AG09319 (cell line): ENCODE measurements at regions not wholly inside any gene's neighbourhood (a gene's known extent, or its start where the extent isn't known, plus 50 kb on each side); places are given as distances from the start of the nearest gene placed in this dataset.

Experiments
- DNase-seq: peaks from one replicate; pipeline ENCODE4 v3.0.0-alpha.2; 2010; ENCODE audit warnings: low read depth; ENCODE audit errors: extremely low read depth
- CTCF ChIP-seq: IDR thresholded peaks from 2 replicates; pipeline ENCODE4 v1.5.1; 2011; ENCODE audit warnings: low read depth, mild to moderate bottlenecking, inconsistent platforms, low read length, moderate library complexity

- no peak for TF ChIP-seq CTCF
- no peak for DNase-seq
These were observed 63.0 kb upstream of the FAM3C start for GRCh38 chr7:121459148-121459547.

GRCh38 chr7:121456785-121457359 lies 60.8 kb upstream of the FAM3C start:
- DNase-seq, result no peak
- no peak for TF ChIP-seq CTCF

- no peak for DNase-seq
- no peak for TF ChIP-seq CTCF
These were observed 59.9 kb upstream of the FAM3C start for GRCh38 chr7:121456015-121456414.

- TF ChIP-seq CTCF, result no peak
- DNase-seq, result no peak
These were observed 56.3 kb upstream of the FAM3C start for GRCh38 chr7:121452389-121452788.

GRCh38 chr7:121451367-121452094 lies 55.4 kb upstream of the FAM3C start:
- no peak for DNase-seq

GRCh38 chr7:121450631-121451198 lies 54.6 kb upstream of the FAM3C start:
- DNase-seq, result no peak
- TF ChIP-seq CTCF, result no peak

More at GRCh38 chr7:121451367-121452094, 55.4 kb upstream of the FAM3C start:
- TF ChIP-seq CTCF, result no peak

DNA sequence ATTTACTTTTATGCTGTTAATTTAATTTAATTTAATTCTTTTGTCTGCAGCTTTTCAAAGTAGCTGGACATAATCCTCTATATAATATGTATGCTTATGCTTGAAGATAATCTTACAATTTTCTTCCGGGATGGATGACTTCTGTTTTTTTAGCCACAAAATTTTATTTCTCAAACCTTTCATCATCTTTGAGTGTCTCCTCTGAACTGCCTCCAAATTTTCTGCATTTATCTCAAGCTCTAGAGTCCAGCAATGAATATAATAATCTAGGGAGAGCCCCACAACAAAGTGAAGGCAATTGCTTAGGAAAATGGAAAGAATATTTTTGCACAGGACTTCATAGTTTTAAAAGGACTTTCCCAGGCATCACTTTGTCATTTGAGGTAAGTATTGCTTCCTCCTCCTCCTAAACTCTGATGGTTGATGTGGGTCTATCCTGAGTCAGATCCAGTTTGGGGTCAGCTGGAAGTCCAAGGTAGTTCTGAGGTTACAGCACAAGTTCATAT lies 53.7 kb upstream of the FAM3C start:
- TF ChIP-seq CTCF, result no peak
- no peak for DNase-seq
